ENCODE measurements at regions not wholly inside any gene's neighbourhood (a gene's known extent, or its start where the extent isn't known, plus 50 kb on each side); places are given as distances from the start of the nearest gene placed in this dataset.
"Not testable (repeated sequence)": the region's sequence is repeated elsewhere in the genome, so short reads cannot be mapped to it uniquely, and the experiment has no call there.

GRCh38 chr12:88733008-88733407, 152.7 kb upstream of the KITLG start:
- no peak for DNase-seq

- no peak for DNase-seq
Measured at GRCh38 chr12:88729196-88729595, 148.9 kb upstream of the KITLG start.

- no peak for DNase-seq
Measured at GRCh38 chr12:88726806-88727720, 146.8 kb upstream of the KITLG start.

GRCh38 chr12:88725592-88726143, 145.4 kb upstream of the KITLG start:
- DNase-seq: no peak

- no peak for DNase-seq
Measured at GRCh38 chr12:88723219-88723618, 142.9 kb upstream of the KITLG start.

GRCh38 chr12:88720785-88721650, 140.7 kb upstream of the KITLG start:
- DNase-seq: no peak

GRCh38 chr12:88720231-88720630, 140.0 kb upstream of the KITLG start:
- DNase-seq: no peak

- DNase-seq: no peak
Measured at GRCh38 chr12:88717188-88717587, 136.9 kb upstream of the KITLG start.

- DNase-seq: no peak
Measured at GRCh38 chr12:88716240-88716639, 136.0 kb upstream of the KITLG start.

- no peak for DNase-seq
Measured at GRCh38 chr12:88715673-88716072, 135.4 kb upstream of the KITLG start.

- DNase-seq: peak; percentile 9
Measured at GRCh38 chr12:88714263-88714882, 134.1 kb upstream of the KITLG start.

- no peak for DNase-seq
Measured at GRCh38 chr12:88707800-88708199, 127.5 kb upstream of the KITLG start.

GRCh38 chr12:88706286-88706685, 126.0 kb upstream of the KITLG start:
- DNase-seq: no peak

- DNase-seq: no peak
Measured at GRCh38 chr12:88703790-88704189, 123.5 kb upstream of the KITLG start.

GRCh38 chr12:88698471-88698870, 118.2 kb upstream of the KITLG start:
- DNase-seq: no peak

GRCh38 chr12:88693837-88694445, 113.7 kb upstream of the KITLG start:
- no peak for DNase-seq

GRCh38 chr12:88691811-88692210, 111.5 kb upstream of the KITLG start:
- no peak for DNase-seq

- no peak for DNase-seq
Measured at GRCh38 chr12:88684610-88685009, 104.3 kb upstream of the KITLG start.

GRCh38 chr12:88684170-88684569, 103.9 kb upstream of the KITLG start:
- no peak for DNase-seq

- DNase-seq: no peak
Measured at GRCh38 chr12:88683628-88684027, 103.4 kb upstream of the KITLG start.

- no peak for DNase-seq
Measured at GRCh38 chr12:88681271-88681670, 101.0 kb upstream of the KITLG start.

GRCh38 chr12:88677464-88677863, 97.2 kb upstream of the KITLG start:
- no peak for DNase-seq

GRCh38 chr12:88667615-88668014, 87.3 kb upstream of the KITLG start:
- DNase-seq: not testable (repeated sequence)

All from NCI-H510A (cell line).